Osteoblast (primary cell): ENCODE measurements at regions not wholly inside any gene's neighbourhood (a gene's known extent, or its start where the extent isn't known, plus 50 kb on each side); places are given as distances from the start of the nearest gene placed in this dataset.

Experiments
- DNase-seq: peaks from one replicate; pipeline ENCODE4 v3.0.0; 2011; ENCODE audit warnings: low spot score, mixed read lengths; ENCODE audit not compliant: insufficient read length; ENCODE audit errors: missing footprints
- H2AFZ ChIP-seq: 2 replicates; pipeline ENCODE4 v1.6.0; 2011; ENCODE audit warnings: mild to moderate bottlenecking, low read length
- H3K27ac ChIP-seq: 2 replicates; pipeline ENCODE4 v1.5.1; 2011; ENCODE audit warnings: mild to moderate bottlenecking, low read depth, low read length, moderate library complexity
- H3K27me3 ChIP-seq: 2 replicates; pipeline ENCODE4 v1.6.0; 2012; ENCODE audit warnings: mild to moderate bottlenecking, control low read depth, inconsistent platforms, low read length, moderate library complexity; ENCODE audit not compliant: insufficient read depth
- H3K36me3 ChIP-seq: 2 replicates; pipeline ENCODE4 v1.5.1; 2011; ENCODE audit warnings: mild to moderate bottlenecking, low read length, control low read depth, moderate library complexity; ENCODE audit not compliant: insufficient read depth
- H3K4me1 ChIP-seq: 2 replicates; pipeline ENCODE4 v1.5.1; 2011; ENCODE audit warnings: mild to moderate bottlenecking, low read length, control low read depth, moderate library complexity; ENCODE audit not compliant: insufficient read depth
- H3K4me2 ChIP-seq: 2 replicates; pipeline ENCODE4 v1.6.0; 2011; ENCODE audit warnings: mild to moderate bottlenecking, low read length; ENCODE audit not compliant: insufficient read depth
- H3K4me3 ChIP-seq: fragments of 200-600 bp; sonication (generic); 3 replicates; pipeline ENCODE4 v1.5.1; 2012; ENCODE audit warnings: mild to moderate bottlenecking, low read length, inconsistent platforms; ENCODE audit not compliant: insufficient read depth
- H3K79me2 ChIP-seq: 2 replicates; pipeline ENCODE4 v1.6.0; 2012; ENCODE audit warnings: mild to moderate bottlenecking, low read length, control low read depth, inconsistent platforms; ENCODE audit not compliant: insufficient read depth
- H3K9me3 ChIP-seq: 2 replicates; pipeline ENCODE4 v1.5.1; 2011; ENCODE audit warnings: low read depth, low read length, control low read depth
- H4K20me1 ChIP-seq: 2 replicates; pipeline ENCODE4 v1.6.0; 2012; ENCODE audit warnings: mild to moderate bottlenecking, low read length, control low read depth; ENCODE audit not compliant: insufficient read depth
- CTCF ChIP-seq: IDR thresholded peaks from 2 replicates; pipeline ENCODE4 v1.5.1; 2011; ENCODE audit warnings: mild to moderate bottlenecking, low read depth, low read length, moderate library complexity; ENCODE audit errors: extremely low read depth

- no peak for DNase-seq
- TF ChIP-seq CTCF: no peak
- H4K20me1 ChIP-seq: no peaks in the 10 kb centered on the region
- no peak overlapping the region for H3K27ac ChIP-seq
- H3K9me3 ChIP-seq: no peaks in the 10 kb centered on the region
- no peaks in the 10 kb centered on the region for H3K36me3 ChIP-seq
- no peak overlapping the region for H3K4me2 ChIP-seq
- H2AFZ ChIP-seq: no peak overlapping the region
- H3K27me3 ChIP-seq: no peaks in the 10 kb centered on the region
- no peak overlapping the region for H3K4me3 ChIP-seq
- H3K79me2 ChIP-seq: no peaks in the 10 kb centered on the region
- no peaks in the 10 kb centered on the region for H3K4me1 ChIP-seq
Observed at GRCh38 chr4:103365285-103365684, 167.1 kb upstream of the CENPE start.

- H4K20me1 ChIP-seq: no peaks in the 10 kb centered on the region
- no peak overlapping the region for H3K4me3 ChIP-seq
- no peak overlapping the region for H3K4me2 ChIP-seq
- DNase-seq: no peak
- no peaks in the 10 kb centered on the region for H3K36me3 ChIP-seq
- no peak for TF ChIP-seq CTCF
- no peaks in the 10 kb centered on the region for H3K27me3 ChIP-seq
- no peak overlapping the region for H3K27ac ChIP-seq
- no peak overlapping the region for H2AFZ ChIP-seq
- no peaks in the 10 kb centered on the region for H3K9me3 ChIP-seq
- H3K79me2 ChIP-seq: no peaks in the 10 kb centered on the region
- no peaks in the 10 kb centered on the region for H3K4me1 ChIP-seq
Observed at GRCh38 chr4:103364083-103364482, 165.9 kb upstream of the CENPE start.

GRCh38 chr4:103361926-103362325 is 163.8 kb upstream of the CENPE start:
- H3K27me3 ChIP-seq: no peaks in the 10 kb centered on the region
- H3K4me2 ChIP-seq: no peak overlapping the region
- H4K20me1 ChIP-seq: no peaks in the 10 kb centered on the region
- no peak overlapping the region for H2AFZ ChIP-seq
- H3K79me2 ChIP-seq: no peaks in the 10 kb centered on the region
- no peak for TF ChIP-seq CTCF
- H3K9me3 ChIP-seq: no peaks in the 10 kb centered on the region
- no peak overlapping the region for H3K4me3 ChIP-seq
- no peaks in the 10 kb centered on the region for H3K36me3 ChIP-seq
- no peak overlapping the region for H3K27ac ChIP-seq
- DNase-seq: no peak
- H3K4me1 ChIP-seq: no peaks in the 10 kb centered on the region

GRCh38 chr4:103359900-103360299 is 161.8 kb upstream of the CENPE start:
- Histone ChIP-seq H3K36me3 (no peaks in the 10 kb centered on the region), H3K9me3 (no peaks in the 10 kb centered on the region), H4K20me1 (no peaks in the 10 kb centered on the region), H2AFZ (no peak overlapping the region), H3K4me1 (no peaks in the 10 kb centered on the region), H3K27ac (no peak overlapping the region), H3K4me2 (no peak overlapping the region), H3K79me2 (no peaks in the 10 kb centered on the region), H3K4me3 (no peak overlapping the region), H3K27me3 (no peaks in the 10 kb centered on the region)
- no peak for TF ChIP-seq CTCF
- no peak for DNase-seq
